Kidney epithelial cell (primary cell): ENCODE measurements at regions not wholly inside any gene's neighbourhood (a gene's known extent, or its start where the extent isn't known, plus 50 kb on each side); places are given as distances from the start of the nearest gene placed in this dataset.

Experiments used
- DNase-seq: peaks from one replicate; pipeline ENCODE4 v3.0.0-alpha.2; 2010; ENCODE audit warnings: low read depth
- H3K27me3 ChIP-seq: 2 replicates; pipeline ENCODE4 v1.6.0; 2011; ENCODE audit warnings: low read length; ENCODE audit not compliant: control insufficient read depth, insufficient read depth
- H3K36me3 ChIP-seq: 2 replicates; pipeline ENCODE4 v1.5.1; 2011; ENCODE audit warnings: low read length; ENCODE audit not compliant: control insufficient read depth, insufficient read depth
- H3K4me3 ChIP-seq: 2 replicates; pipeline ENCODE4 v1.5.1; 2011; ENCODE audit warnings: low read depth, mild to moderate bottlenecking, control low read depth, low read length
- TF ChIP-seq, protein P1 (sequence below): IDR thresholded peaks from 2 replicates; pipeline ENCODE4 v1.5.1; 2011; ENCODE audit warnings: mild to moderate bottlenecking, moderate library complexity, low read length, control low read depth, inconsistent platforms; ENCODE audit not compliant: insufficient read depth, poor library complexity, severe bottlenecking

- no peaks in the 10 kb centered on the region for H3K36me3 ChIP-seq
- DNase-seq, result no peak
- TF ChIP-seq, protein P1, sequence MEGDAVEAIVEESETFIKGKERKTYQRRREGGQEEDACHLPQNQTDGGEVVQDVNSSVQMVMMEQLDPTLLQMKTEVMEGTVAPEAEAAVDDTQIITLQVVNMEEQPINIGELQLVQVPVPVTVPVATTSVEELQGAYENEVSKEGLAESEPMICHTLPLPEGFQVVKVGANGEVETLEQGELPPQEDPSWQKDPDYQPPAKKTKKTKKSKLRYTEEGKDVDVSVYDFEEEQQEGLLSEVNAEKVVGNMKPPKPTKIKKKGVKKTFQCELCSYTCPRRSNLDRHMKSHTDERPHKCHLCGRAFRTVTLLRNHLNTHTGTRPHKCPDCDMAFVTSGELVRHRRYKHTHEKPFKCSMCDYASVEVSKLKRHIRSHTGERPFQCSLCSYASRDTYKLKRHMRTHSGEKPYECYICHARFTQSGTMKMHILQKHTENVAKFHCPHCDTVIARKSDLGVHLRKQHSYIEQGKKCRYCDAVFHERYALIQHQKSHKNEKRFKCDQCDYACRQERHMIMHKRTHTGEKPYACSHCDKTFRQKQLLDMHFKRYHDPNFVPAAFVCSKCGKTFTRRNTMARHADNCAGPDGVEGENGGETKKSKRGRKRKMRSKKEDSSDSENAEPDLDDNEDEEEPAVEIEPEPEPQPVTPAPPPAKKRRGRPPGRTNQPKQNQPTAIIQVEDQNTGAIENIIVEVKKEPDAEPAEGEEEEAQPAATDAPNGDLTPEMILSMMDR, result no peak
- H3K27me3 ChIP-seq, result no peaks in the 10 kb centered on the region
- H3K4me3 ChIP-seq, result no peak overlapping the region
Observed at GRCh38 chr10:33448421-33449140, 114.1 kb upstream of the NRP1 start.

DNA sequence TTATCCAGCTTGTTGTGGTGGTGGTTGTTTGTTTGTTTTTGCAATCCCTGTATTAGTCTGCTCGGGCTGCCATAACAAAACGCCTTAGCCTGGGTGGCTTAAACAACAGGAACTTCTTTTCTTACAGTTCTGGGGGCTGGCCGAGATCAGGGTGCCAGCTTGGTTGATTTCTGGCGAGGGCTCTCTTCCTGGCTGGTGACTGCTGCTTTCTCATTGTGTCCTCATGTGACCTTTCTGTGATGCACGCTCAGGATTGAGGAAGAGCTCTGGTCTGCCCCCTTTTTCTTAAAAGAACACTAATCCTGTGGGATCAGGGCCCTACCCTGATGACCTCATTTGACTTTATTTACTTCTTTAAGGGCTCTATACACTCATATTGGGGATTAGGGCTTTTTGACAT lies 107.1 kb upstream of the NRP1 start:
- Histone ChIP-seq H3K27me3 (no peaks in the 10 kb centered on the region), H3K36me3 (no peaks in the 10 kb centered on the region), H3K4me3 (no peak overlapping the region)
- TF ChIP-seq, protein P1, result no peak
- DNase-seq, result no peak

DNA sequence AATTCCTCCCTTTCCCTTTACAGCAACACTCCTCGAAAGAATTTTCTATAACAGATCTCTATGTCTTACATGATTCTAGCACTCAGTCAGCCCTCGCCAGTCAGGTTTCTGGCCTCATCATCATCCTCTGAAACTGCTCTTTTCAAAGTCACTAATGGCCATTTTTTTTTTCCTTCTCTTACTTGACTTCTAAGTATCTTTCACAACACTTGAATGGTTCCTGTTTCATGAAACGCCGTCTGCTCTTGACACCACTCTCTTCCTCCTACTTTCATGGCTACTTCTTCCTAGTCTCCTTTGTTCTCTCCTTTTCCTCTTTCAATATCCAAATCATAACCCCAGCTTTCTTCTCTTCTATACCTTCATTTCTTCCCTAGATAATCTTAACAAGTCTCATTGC lies 100.5 kb upstream of the NRP1 start:
- no peak overlapping the region for H3K4me3 ChIP-seq
- no peak for DNase-seq
- TF ChIP-seq, protein P1, result no peak
- H3K27me3 ChIP-seq, result no peaks in the 10 kb centered on the region
- no peaks in the 10 kb centered on the region for H3K36me3 ChIP-seq

DNA sequence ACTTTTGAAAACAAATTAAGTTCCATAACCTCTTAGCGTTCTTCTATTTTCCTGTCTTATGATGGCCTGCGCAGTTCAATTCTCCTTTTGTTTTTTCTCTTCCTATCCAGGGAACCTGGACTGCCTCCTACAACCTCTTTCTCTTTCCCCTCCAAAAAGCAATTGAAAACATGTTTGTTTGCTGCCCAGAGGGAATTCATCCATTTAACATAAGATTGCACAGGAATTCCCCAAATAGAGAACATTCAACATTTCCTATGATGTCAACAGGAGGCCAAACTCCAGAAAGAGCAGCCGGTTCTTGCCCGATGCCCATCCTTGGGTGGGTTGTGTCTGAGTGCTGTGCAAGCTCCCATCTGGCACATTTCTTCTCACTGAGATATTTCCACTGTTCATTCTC lies 94.2 kb upstream of the NRP1 start:
- Histone ChIP-seq H3K4me3 (no peak overlapping the region), H3K27me3 (no peaks in the 10 kb centered on the region)
- TF ChIP-seq, protein P1, result no peak

DNA sequence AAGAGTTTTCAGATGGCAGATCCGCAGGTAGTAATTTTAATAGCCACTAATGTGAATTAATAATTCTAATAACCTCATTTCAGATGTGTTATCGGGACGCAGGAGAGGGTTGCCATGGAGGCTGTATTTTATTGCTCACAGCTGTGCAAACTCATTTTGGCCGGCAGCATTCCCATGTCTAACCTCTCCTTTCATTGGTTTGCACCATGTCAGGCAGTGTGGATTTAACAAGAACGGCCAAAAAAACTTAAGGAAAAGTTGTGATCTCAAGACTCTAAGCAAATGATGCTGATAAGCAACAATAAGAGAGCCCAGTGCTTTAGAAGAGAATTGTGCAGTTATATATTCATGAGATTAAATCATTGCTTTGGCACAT lies 88.7 kb upstream of the NRP1 start:
- H3K36me3 ChIP-seq, result no peaks in the 10 kb centered on the region
- H3K27me3 ChIP-seq, result no peaks in the 10 kb centered on the region
- no peak overlapping the region for H3K4me3 ChIP-seq
- TF ChIP-seq, protein P1, result no peak
- no peak for DNase-seq

More for the DNA sequence above, 94.2 kb upstream of the NRP1 start:
- DNase-seq, result no peak
- no peaks in the 10 kb centered on the region for H3K36me3 ChIP-seq

- Histone ChIP-seq H3K36me3 (no peaks in the 10 kb centered on the region), H3K27me3 (no peaks in the 10 kb centered on the region), H3K4me3 (no peak overlapping the region)
- no peak for DNase-seq
- TF ChIP-seq, protein P1, result no peak
Observed at GRCh38 chr10:33422471-33423153, 88.1 kb upstream of the NRP1 start.
